Vagina (tissue), 2 donors: ENCODE measurements at regions not wholly inside any gene's neighbourhood (a gene's known extent, or its start where the extent isn't known, plus 50 kb on each side); places are given as distances from the start of the nearest gene placed in this dataset.

Experiments
- POLR2A ChIP-seq, 2 donors: fragments of 450-650 bp; IDR thresholded peaks; one replicate each; pipeline ENCODE4 v1.6.1; 2017; ENCODE audit warnings: antibody characterized with exemption in 2 of 2, mild to moderate bottlenecking in 2 of 2, moderate library complexity in 2 of 2
- TF ChIP-seq, protein P1 (sequence below), 3 experiments: fragments of 450-650 bp in 2 of 3; fragments of 200-600 bp in 1 of 3; sonication (generic) in 1 of 3; IDR thresholded peaks; one replicate each; pipeline ENCODE4 v1.5.1; 2017 to 2019; ENCODE audit warnings: antibody characterized with exemption in 3 of 3, mild to moderate bottlenecking in 2 of 3, moderate library complexity in 2 of 3

DNA sequence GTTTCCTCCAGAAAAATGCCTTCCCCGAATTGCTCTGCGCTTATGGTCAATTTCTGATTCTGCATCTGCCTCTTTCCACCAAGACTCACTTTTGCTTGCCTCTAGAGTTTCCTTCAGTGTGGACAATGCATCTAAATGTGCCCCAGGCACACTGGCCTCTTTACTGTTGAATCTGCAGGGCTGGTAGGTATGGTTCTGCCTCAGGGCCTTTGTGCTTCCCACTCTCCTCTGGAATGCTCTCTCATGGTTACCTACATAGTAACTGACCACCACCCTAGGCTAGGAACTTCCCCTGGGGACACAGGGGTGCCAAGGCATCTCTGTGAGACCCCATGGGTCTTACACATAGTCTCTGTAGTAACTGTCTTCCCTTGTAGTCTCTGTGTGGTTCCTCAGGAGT is 1258.6 kb downstream of the CDH12 start:
- TF ChIP-seq POLR2A (IDR thresholded peaks at IDR 0.05), result no peak
- TF ChIP-seq, protein P1, sequence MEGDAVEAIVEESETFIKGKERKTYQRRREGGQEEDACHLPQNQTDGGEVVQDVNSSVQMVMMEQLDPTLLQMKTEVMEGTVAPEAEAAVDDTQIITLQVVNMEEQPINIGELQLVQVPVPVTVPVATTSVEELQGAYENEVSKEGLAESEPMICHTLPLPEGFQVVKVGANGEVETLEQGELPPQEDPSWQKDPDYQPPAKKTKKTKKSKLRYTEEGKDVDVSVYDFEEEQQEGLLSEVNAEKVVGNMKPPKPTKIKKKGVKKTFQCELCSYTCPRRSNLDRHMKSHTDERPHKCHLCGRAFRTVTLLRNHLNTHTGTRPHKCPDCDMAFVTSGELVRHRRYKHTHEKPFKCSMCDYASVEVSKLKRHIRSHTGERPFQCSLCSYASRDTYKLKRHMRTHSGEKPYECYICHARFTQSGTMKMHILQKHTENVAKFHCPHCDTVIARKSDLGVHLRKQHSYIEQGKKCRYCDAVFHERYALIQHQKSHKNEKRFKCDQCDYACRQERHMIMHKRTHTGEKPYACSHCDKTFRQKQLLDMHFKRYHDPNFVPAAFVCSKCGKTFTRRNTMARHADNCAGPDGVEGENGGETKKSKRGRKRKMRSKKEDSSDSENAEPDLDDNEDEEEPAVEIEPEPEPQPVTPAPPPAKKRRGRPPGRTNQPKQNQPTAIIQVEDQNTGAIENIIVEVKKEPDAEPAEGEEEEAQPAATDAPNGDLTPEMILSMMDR (IDR thresholded peaks at IDR 0.05), result no peak
